ENCODE measurements at regions not wholly inside any gene's neighbourhood (a gene's known extent, or its start where the extent isn't known, plus 50 kb on each side); places are given as distances from the start of the nearest gene placed in this dataset.

- TF ChIP-seq CTCF (IDR thresholded peaks at IDR 0.05) (no peak), POLR2A (IDR thresholded peaks at IDR 0.05) (no peak)
These were observed 123.2 kb upstream of the SLC7A14 start for GRCh38 chr3:170709046-170709445.

Data from vagina (tissue), 2 donors.